ENCODE measurements at regions not wholly inside any gene's neighbourhood (a gene's known extent, or its start where the extent isn't known, plus 50 kb on each side); places are given as distances from the start of the nearest gene placed in this dataset.
A peak's percentile ranks its signal among the peaks of the same experiment; 100 is the strongest.

- peak overlapping the region; percentile 81 for H2AFZ ChIP-seq
- no peak for TF ChIP-seq EZH2phosphoT487 (IDR thresholded peaks at IDR 0.05; ENCODE audit: unreplicated experiment)
- no peak for TF ChIP-seq CREB1 (CRISPR knock-in tag; IDR thresholded peaks at IDR 0.05; ENCODE audit: low read depth)
- no peak for TF ChIP-seq ZNF114 (CRISPR knock-in tag; IDR thresholded peaks at IDR 0.05)
- TF ChIP-seq, protein P1, sequence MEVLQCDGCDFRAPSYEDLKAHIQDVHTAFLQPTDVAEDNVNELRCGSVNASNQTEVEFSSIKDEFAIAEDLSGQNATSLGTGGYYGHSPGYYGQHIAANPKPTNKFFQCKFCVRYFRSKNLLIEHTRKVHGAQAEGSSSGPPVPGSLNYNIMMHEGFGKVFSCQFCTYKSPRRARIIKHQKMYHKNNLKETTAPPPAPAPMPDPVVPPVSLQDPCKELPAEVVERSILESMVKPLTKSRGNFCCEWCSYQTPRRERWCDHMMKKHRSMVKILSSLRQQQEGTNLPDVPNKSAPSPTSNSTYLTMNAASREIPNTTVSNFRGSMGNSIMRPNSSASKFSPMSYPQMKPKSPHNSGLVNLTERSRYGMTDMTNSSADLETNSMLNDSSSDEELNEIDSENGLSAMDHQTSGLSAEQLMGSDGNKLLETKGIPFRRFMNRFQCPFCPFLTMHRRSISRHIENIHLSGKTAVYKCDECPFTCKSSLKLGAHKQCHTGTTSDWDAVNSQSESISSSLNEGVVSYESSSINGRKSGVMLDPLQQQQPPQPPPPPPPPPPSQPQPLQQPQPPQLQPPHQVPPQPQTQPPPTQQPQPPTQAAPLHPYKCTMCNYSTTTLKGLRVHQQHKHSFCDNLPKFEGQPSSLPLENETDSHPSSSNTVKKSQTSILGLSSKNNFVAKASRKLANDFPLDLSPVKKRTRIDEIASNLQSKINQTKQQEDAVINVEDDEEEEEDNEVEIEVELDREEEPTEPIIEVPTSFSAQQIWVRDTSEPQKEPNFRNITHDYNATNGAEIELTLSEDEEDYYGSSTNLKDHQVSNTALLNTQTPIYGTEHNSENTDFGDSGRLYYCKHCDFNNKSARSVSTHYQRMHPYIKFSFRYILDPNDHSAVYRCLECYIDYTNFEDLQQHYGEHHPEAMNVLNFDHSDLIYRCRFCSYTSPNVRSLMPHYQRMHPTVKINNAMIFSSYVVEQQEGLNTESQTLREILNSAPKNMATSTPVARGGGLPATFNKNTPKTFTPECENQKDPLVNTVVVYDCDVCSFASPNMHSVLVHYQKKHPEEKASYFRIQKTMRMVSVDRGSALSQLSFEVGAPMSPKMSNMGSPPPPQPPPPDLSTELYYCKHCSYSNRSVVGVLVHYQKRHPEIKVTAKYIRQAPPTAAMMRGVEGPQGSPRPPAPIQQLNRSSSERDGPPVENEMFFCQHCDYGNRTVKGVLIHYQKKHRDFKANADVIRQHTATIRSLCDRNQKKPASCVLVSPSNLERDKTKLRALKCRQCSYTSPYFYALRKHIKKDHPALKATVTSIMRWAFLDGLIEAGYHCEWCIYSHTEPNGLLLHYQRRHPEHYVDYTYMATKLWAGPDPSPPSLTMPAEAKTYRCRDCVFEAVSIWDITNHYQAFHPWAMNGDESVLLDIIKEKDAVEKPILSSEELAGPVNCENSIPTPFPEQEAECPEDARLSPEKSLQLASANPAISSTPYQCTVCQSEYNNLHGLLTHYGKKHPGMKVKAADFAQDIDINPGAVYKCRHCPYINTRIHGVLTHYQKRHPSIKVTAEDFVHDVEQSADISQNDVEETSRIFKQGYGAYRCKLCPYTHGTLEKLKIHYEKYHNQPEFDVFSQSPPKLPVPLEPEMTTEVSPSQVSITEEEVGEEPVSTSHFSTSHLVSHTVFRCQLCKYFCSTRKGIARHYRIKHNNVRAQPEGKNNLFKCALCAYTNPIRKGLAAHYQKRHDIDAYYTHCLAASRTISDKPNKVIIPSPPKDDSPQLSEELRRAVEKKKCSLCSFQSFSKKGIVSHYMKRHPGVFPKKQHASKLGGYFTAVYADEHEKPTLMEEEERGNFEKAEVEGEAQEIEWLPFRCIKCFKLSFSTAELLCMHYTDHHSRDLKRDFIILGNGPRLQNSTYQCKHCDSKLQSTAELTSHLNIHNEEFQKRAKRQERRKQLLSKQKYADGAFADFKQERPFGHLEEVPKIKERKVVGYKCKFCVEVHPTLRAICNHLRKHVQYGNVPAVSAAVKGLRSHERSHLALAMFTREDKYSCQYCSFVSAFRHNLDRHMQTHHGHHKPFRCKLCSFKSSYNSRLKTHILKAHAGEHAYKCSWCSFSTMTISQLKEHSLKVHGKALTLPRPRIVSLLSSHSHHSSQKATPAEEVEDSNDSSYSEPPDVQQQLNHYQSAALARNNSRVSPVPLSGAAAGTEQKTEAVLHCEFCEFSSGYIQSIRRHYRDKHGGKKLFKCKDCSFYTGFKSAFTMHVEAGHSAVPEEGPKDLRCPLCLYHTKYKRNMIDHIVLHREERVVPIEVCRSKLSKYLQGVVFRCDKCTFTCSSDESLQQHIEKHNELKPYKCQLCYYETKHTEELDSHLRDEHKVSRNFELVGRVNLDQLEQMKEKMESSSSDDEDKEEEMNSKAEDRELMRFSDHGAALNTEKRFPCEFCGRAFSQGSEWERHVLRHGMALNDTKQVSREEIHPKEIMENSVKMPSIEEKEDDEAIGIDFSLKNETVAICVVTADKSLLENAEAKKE (CRISPR knock-in tag; IDR thresholded peaks at IDR 0.05) = no peak
- no peak for TF ChIP-seq POLR2AphosphoS5 (IDR thresholded peaks at IDR 0.05; ENCODE audit: low read depth)
- TF ChIP-seq STAT1 (IDR thresholded peaks at IDR 0.05; ENCODE audit: unreplicated experiment) = no peak
- TF ChIP-seq ZNF331 (CRISPR knock-in tag; IDR thresholded peaks at IDR 0.05; ENCODE audit: low read depth) = no peak
- no peak for TF ChIP-seq JUNB (IDR thresholded peaks at IDR 0.05; ENCODE audit: unreplicated experiment)
- no peak for TF ChIP-seq NANOG (IDR thresholded peaks at IDR 0.05; ENCODE audit: borderline replicate concordance)
- TF ChIP-seq EZH2 (IDR thresholded peaks at IDR 0.05; ENCODE audit: low read depth, unreplicated experiment) = no peak
- TF ChIP-seq ETS1 (IDR thresholded peaks at IDR 0.05) = no peak
- TF ChIP-seq, protein P2, sequence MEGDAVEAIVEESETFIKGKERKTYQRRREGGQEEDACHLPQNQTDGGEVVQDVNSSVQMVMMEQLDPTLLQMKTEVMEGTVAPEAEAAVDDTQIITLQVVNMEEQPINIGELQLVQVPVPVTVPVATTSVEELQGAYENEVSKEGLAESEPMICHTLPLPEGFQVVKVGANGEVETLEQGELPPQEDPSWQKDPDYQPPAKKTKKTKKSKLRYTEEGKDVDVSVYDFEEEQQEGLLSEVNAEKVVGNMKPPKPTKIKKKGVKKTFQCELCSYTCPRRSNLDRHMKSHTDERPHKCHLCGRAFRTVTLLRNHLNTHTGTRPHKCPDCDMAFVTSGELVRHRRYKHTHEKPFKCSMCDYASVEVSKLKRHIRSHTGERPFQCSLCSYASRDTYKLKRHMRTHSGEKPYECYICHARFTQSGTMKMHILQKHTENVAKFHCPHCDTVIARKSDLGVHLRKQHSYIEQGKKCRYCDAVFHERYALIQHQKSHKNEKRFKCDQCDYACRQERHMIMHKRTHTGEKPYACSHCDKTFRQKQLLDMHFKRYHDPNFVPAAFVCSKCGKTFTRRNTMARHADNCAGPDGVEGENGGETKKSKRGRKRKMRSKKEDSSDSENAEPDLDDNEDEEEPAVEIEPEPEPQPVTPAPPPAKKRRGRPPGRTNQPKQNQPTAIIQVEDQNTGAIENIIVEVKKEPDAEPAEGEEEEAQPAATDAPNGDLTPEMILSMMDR (conservative IDR thresholded peaks at IDR 0.05; ENCODE audit: low read depth in 2 of 2) = no peak
Measured at GRCh38 chr9:84207491-84207951, 133.0 kb downstream of the SLC28A3 start.

More at GRCh38 chr9:84207491-84207951, 133.0 kb downstream of the SLC28A3 start:
- no peak overlapping the region for H3K27ac Mint-ChIP-seq
- H3K4me3 ChIP-seq = no peak overlapping the region
- H3K9me2 ChIP-seq (ENCODE audit: insufficient read depth) = 0 out of 2 replicates have a peak, but pooled peaks cover 7% of the 10 kb centered on the region
- no peak overlapping the region for H3K27ac ChIP-seq (ENCODE audit: low read depth)
- H3K4me3 Mint-ChIP-seq = no peak overlapping the region
- ATAC-seq (no peak), DNase-seq (ENCODE audit: low spot score) (no peak)
- H3K27me3 Mint-ChIP-seq (ENCODE audit: insufficient read depth, low read depth, poor library complexity) = no peaks in the 10 kb centered on the region
- no peaks in the 10 kb centered on the region for H3K79me2 ChIP-seq (replicated peaks; ENCODE audit: insufficient read depth)
- H3K27me3 ChIP-seq (ENCODE audit: insufficient read depth) = no peaks in the 10 kb centered on the region
- H3K4me2 ChIP-seq = no peak overlapping the region
- no peaks in the 10 kb centered on the region for H3K36me3 Mint-ChIP-seq (ENCODE audit: low read depth)
- no peaks in the 10 kb centered on the region for H3K9me3 Mint-ChIP-seq
- H3F3A ChIP-seq (replicated peaks; ENCODE audit: low read depth) = no peaks in the 10 kb centered on the region
- H4K20me1 ChIP-seq (replicated peaks; ENCODE audit: insufficient read depth) = no peaks in the 10 kb centered on the region
- H3K36me3 ChIP-seq (ENCODE audit: insufficient read depth) = no peaks in the 10 kb centered on the region
- H3K4me1 Mint-ChIP-seq = peaks cover 2% of the 10 kb centered on the region; the same call in 1 of the 3 replicates
- H3K4me1 ChIP-seq (ENCODE audit: insufficient read depth) = 0 out of 2 replicates have a peak, but pooled peaks cover 2% of the 10 kb centered on the region

Data from GM23338 (cell line).